Endothelial cell of umbilical vein (primary cell): ENCODE measurements at regions not wholly inside any gene's neighbourhood (a gene's known extent, or its start where the extent isn't known, plus 50 kb on each side); places are given as distances from the start of the nearest gene placed in this dataset.

ENCODE experiments used
- BruUV-seq: library from RNA; stranded (reverse); fragments of 400-500 nt; replicated peaks from 2 replicates; lab custom pipeline; 2021; lab: Mats Ljungman, UMichigan
- CTCF ChIA-PET: fragments of 300-600, 350-600 bp; sonication (Branson Sonifier 250); formaldehyde crosslinking; loops from one replicate; lab custom pipeline; 2021; ENCODE audit warnings: antibody characterized with exemption, inconsistent platforms; lab: Charles Lee
- POLR2A ChIA-PET: fragments of 300-600, 350-600 bp; sonication (Branson Sonifier 250); formaldehyde crosslinking; loops from one replicate; lab custom pipeline; 2021; ENCODE audit warnings: antibody characterized with exemption, inconsistent platforms; lab: Charles Lee
- DNase-seq: peaks from one replicate; pipeline ENCODE4 v3.0.0-alpha.2; 2011; ENCODE audit warnings: low read depth, low spot score
- FAIRE-seq: peaks from 2 replicates; lab custom pipeline; 2011; peaks lifted over from hg19 to GRCh38; lab: Jason Lieb, UNC
- H2AFZ ChIP-seq: 2 replicates; pipeline ENCODE4 v1.6.0; 2012; ENCODE audit warnings: low read depth, low read length, control low read depth, inconsistent platforms
- H3K27ac ChIP-seq: 2 replicates; pipeline ENCODE4 v1.5.1; 2011; ENCODE audit warnings: low read depth, mild to moderate bottlenecking, control low read depth, low read length, moderate library complexity; ENCODE audit not compliant: insufficient read depth
- H3K27me3 ChIP-seq, 2 experiments: 2 replicates each; pipeline versions ENCODE4 v1.6.0 to v1.6.1; 2011; ENCODE audit warnings: low read length in 2 of 2, mixed read lengths in 1 of 2; ENCODE audit not compliant: control insufficient read depth in 2 of 2, insufficient read depth in 2 of 2
- H3K36me3 ChIP-seq, 2 experiments: 2 replicates in 1 of 2; 3 replicates in 1 of 2; pipeline ENCODE4 v1.5.1; 2011; ENCODE audit warnings: low read length in 2 of 2, mild to moderate bottlenecking in 1 of 2, moderate library complexity in 1 of 2; ENCODE audit not compliant: control insufficient read depth in 2 of 2, insufficient read depth in 2 of 2; ENCODE audit errors: extremely low read depth in 1 of 2
- H3K4me1 ChIP-seq: 3 replicates; pipeline ENCODE4 v1.5.1; 2011; ENCODE audit warnings: mild to moderate bottlenecking, low read length; ENCODE audit not compliant: control insufficient read depth, insufficient read depth; ENCODE audit errors: extremely low read depth
- H3K4me2 ChIP-seq: 2 replicates; pipeline ENCODE4 v1.6.1; 2011; ENCODE audit warnings: low read length, control low read depth, mixed read lengths; ENCODE audit not compliant: insufficient read depth
- H3K4me3 ChIP-seq, 3 experiments: fragments of 200-600 bp in 1 of 3; sonication (generic), shearing (Covaris generic) in 1 of 3; replicated peaks in 1 of 3; 2 replicates each; pipeline ENCODE4 v1.5.1; 2011 to 2016; ENCODE audit warnings: control low read depth in 3 of 3, low read length in 3 of 3, mild to moderate bottlenecking in 2 of 3, inconsistent platforms in 1 of 3, low read depth in 1 of 3, moderate library complexity in 1 of 3; ENCODE audit not compliant: insufficient read depth in 1 of 3
- H3K79me2 ChIP-seq: 2 replicates; pipeline ENCODE4 v1.6.0; 2012; ENCODE audit warnings: low read length, inconsistent platforms; ENCODE audit not compliant: control insufficient read depth, insufficient read depth
- H3K9ac ChIP-seq: replicated peaks from 2 replicates; pipeline ENCODE3; 2011; ENCODE audit warnings: low read length, control low read depth; ENCODE audit not compliant: insufficient read depth; ENCODE audit errors: extremely low read depth
- H3K9me1 ChIP-seq: replicated peaks from 3 replicates; pipeline ENCODE4 v1.6.0; 2011; ENCODE audit warnings: mild to moderate bottlenecking, low read length; ENCODE audit not compliant: control insufficient read depth, insufficient read depth; ENCODE audit errors: extremely low read depth
- H3K9me3 ChIP-seq: replicated peaks from 2 replicates; pipeline ENCODE4 v1.5.1; 2012; ENCODE audit warnings: low read length, inconsistent platforms; ENCODE audit not compliant: control insufficient read depth, insufficient read depth
- H4K20me1 ChIP-seq: replicated peaks from 2 replicates; pipeline ENCODE3; 2011; ENCODE audit warnings: mild to moderate bottlenecking, low read length; ENCODE audit not compliant: control insufficient read depth, insufficient read depth; ENCODE audit errors: extremely low read depth
- CTCF ChIP-seq, 2 donors: IDR thresholded peaks; 1 replicate in 1 of 2; 2 replicates in 1 of 2; pipeline ENCODE4 v1.5.1; 2011; ENCODE audit warnings: low read length in 2 of 2, mild to moderate bottlenecking in 2 of 2, moderate library complexity in 2 of 2, control low read depth in 1 of 2, inconsistent platforms in 1 of 2, low read depth in 1 of 2; ENCODE audit not compliant: insufficient read depth in 1 of 2; ENCODE audit errors: extremely low read depth in 1 of 2
- EZH2 ChIP-seq: IDR thresholded peaks from 2 replicates; pipeline ENCODE4 v1.6.1; 2012; ENCODE audit warnings: borderline replicate concordance, low read depth, mild to moderate bottlenecking, moderate library complexity, low read length, inconsistent platforms; ENCODE audit not compliant: severe bottlenecking
- FOS ChIP-seq: IDR thresholded peaks from 2 replicates; pipeline ENCODE4 v1.6.1; 2011; ENCODE audit warnings: mild to moderate bottlenecking, low read length, moderate library complexity, borderline replicate concordance; ENCODE audit not compliant: insufficient read depth
- GATA2 ChIP-seq: IDR thresholded peaks from 2 replicates; pipeline ENCODE4 v1.7.0; 2011; ENCODE audit warnings: low read depth, mild to moderate bottlenecking, moderate library complexity, mixed read lengths, low read length; ENCODE audit not compliant: insufficient read length, insufficient read depth
- JUN ChIP-seq: IDR thresholded peaks from 2 replicates; pipeline ENCODE4 v1.6.1; 2011; ENCODE audit warnings: borderline replicate concordance, low read depth; ENCODE audit not compliant: insufficient read length, insufficient read depth
- MAX ChIP-seq: IDR thresholded peaks from 2 replicates; pipeline ENCODE4 v1.6.1; 2011; ENCODE audit not compliant: insufficient read depth, insufficient read length
- MYC ChIP-seq: IDR thresholded peaks from one replicate; pipeline ENCODE4 v1.6.1; 2011; ENCODE audit warnings: mild to moderate bottlenecking, low read depth, low read length
- POLR2A ChIP-seq: IDR thresholded peaks from 2 replicates; pipeline ENCODE4 v1.6.1; 2012; ENCODE audit warnings: low read depth, mild to moderate bottlenecking, control low read depth, low read length
- POLR2AphosphoS5 ChIP-seq: IDR thresholded peaks from 2 replicates; pipeline ENCODE4 v1.6.1; 2012; ENCODE audit warnings: low read depth, mild to moderate bottlenecking, control low read depth, low read length, moderate library complexity; ENCODE audit not compliant: insufficient read depth
- dilution Hi-C: fragments of 300-500 bp; cut with MboI; formaldehyde crosslinking; loops from one replicate; pipeline ENCODE4 v1.15.0; 2019; ENCODE audit warnings: low sequenced_read_pairs; ENCODE audit not compliant: extremely low pct_ligation_motif_present
- intact Hi-C: fragments of 100-400 bp; cut with micrococcal nuclease; formaldehyde crosslinking; loops from one replicate; pipeline ENCODE4 v1.10.0; 2022

DNA sequence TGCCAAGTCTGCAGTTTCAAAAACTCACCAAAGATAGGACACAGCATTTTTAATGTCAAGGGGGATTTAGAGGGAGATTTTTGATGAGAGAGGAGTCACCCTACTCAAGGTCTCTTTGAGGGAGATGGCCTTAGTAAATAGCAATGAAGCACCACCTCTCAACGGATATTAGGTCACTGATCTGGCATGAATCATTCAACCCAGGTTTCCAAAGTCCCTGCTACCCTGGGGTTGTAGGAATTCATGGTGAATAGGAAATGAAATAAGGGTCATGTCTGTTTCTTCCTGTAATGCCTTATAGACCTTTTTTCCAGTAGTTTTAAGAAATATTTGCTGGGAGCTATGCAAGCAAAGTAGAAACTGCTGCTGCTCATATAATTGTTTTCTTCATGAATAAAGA, 2154.9 kb downstream of the LRRC4C start:
- CTCF ChIA-PET, result no interaction called here
- no peak overlapping the region for H3K27ac ChIP-seq
- TF ChIP-seq MAX (no peak), EZH2 (no peak), MYC (no peak), JUN (no peak), FOS (no peak)
- H3K4me1 ChIP-seq, result no peaks in the 10 kb centered on the region
- H3K27me3 ChIP-seq, result no peaks in the 10 kb centered on the region
- no peak overlapping the region for H2AFZ ChIP-seq
- no peaks in the 10 kb centered on the region for H3K36me3 ChIP-seq
- no peak overlapping the region for H3K4me2 ChIP-seq
- no peak overlapping the region for H3K4me3 ChIP-seq
- POLR2A ChIA-PET, result no interaction called here
- FAIRE-seq (no peak), DNase-seq (no peak)
- peaks cover 2% of the 10 kb centered on the region for H3K9me3 ChIP-seq
- BruUV-seq, result no TSS peak
- H3K9me1 ChIP-seq, result no peaks in the 10 kb centered on the region
- H3K9ac ChIP-seq, result no peak overlapping the region
- intact Hi-C loops (no loop called here), dilution Hi-C loops (no loop called here)
- H3K79me2 ChIP-seq, result no peaks in the 10 kb centered on the region
- H4K20me1 ChIP-seq, result no peaks in the 10 kb centered on the region

- Histone ChIP-seq H3K4me2 (no peak overlapping the region), H4K20me1 (no peaks in the 10 kb centered on the region), H2AFZ (no peak overlapping the region), H3K27me3 (no peaks in the 10 kb centered on the region), H3K9me1 (no peaks in the 10 kb centered on the region), H3K9me3 (no peaks in the 10 kb centered on the region), H3K9ac (no peak overlapping the region), H3K27ac (no peak overlapping the region), H3K36me3 (no peaks in the 10 kb centered on the region), H3K79me2 (no peaks in the 10 kb centered on the region), H3K4me3 (no peak overlapping the region), H3K4me1 (no peaks in the 10 kb centered on the region)
- no peak for DNase-seq
- ChIA-PET CTCF (no interaction called here), POLR2A (no interaction called here)
- no peak for FAIRE-seq
- dilution Hi-C loops, result no loop called here
- TF ChIP-seq JUN (no peak), FOS (no peak), MAX (no peak), GATA2 (no peak), POLR2A (no peak), MYC (no peak), CTCF (IDR thresholded peaks at IDR 0.05; ENCODE audit: extremely low read depth in 1 of 2, insufficient read depth in 1 of 2, low read depth in 1 of 2, low read length in 2 of 2) (no peak), EZH2 (no peak), POLR2AphosphoS5 (no peak)
- BruUV-seq, result no TSS peak
- intact Hi-C loops, result no loop called here
These were observed 2164.8 kb downstream of the LRRC4C start for GRCh38 chr11:39294648-39295047.
